HEK293 (cell line): ENCODE measurements at regions not wholly inside any gene's neighbourhood (a gene's known extent, or its start where the extent isn't known, plus 50 kb on each side); places are given as distances from the start of the nearest gene placed in this dataset.

ENCODE experiments used
- PRDM10 ChIP-seq: fragments of 450-650 bp; formaldehyde crosslinking; IDR thresholded peaks from 2 replicates; pipeline ENCODE4 v1.5.1; 2016; ENCODE audit warnings: missing biosample characterization, missing genetic modification characterization
- TCF7L2 ChIP-seq: IDR thresholded peaks from 2 replicates; pipeline ENCODE4 v1.6.1; 2011; ENCODE audit warnings: low read depth, mild to moderate bottlenecking, inconsistent platforms, low read length, moderate library complexity, borderline replicate concordance
- ZFP41 ChIP-seq: fragments of 450-650 bp; formaldehyde crosslinking; IDR thresholded peaks from 2 replicates; pipeline ENCODE4 v1.5.1; 2016; ENCODE audit warnings: missing biosample characterization, missing genetic modification characterization, borderline replicate concordance
- ZNF132 ChIP-seq: fragments of 450-650 bp; formaldehyde crosslinking; IDR thresholded peaks from 2 replicates; pipeline ENCODE4 v1.5.1; 2017; ENCODE audit warnings: missing biosample characterization, missing genetic modification characterization, borderline replicate concordance
- ZNF138 ChIP-seq: fragments of 450-650 bp; formaldehyde crosslinking; IDR thresholded peaks from 2 replicates; pipeline ENCODE4 v1.5.1; 2016; ENCODE audit warnings: missing biosample characterization, missing genetic modification characterization, borderline replicate concordance
- ZNF302 ChIP-seq: fragments of 450-650 bp; formaldehyde crosslinking; IDR thresholded peaks from 2 replicates; pipeline ENCODE4 v1.5.1; 2016; ENCODE audit warnings: missing biosample characterization, missing genetic modification characterization, low read depth
- ZNF350 ChIP-seq: fragments of 450-650 bp; formaldehyde crosslinking; IDR thresholded peaks from 2 replicates; pipeline ENCODE4 v1.5.0; 2017; ENCODE audit warnings: missing biosample characterization, mild to moderate bottlenecking, missing genetic modification characterization
- ZNF426 ChIP-seq: fragments of 450-650 bp; formaldehyde crosslinking; IDR thresholded peaks from 2 replicates; pipeline ENCODE4 v1.5.1; 2017; ENCODE audit warnings: missing biosample characterization, missing genetic modification characterization, mild to moderate bottlenecking, inconsistent platforms, moderate library complexity
- ZNF670 ChIP-seq: fragments of 450-650 bp; formaldehyde crosslinking; IDR thresholded peaks from 2 replicates; pipeline ENCODE4 v1.5.1; 2016; ENCODE audit warnings: missing biosample characterization, missing genetic modification characterization, low read depth
- ZNF768 ChIP-seq: fragments of 450-650 bp; formaldehyde crosslinking; IDR thresholded peaks from 2 replicates; pipeline ENCODE4 v1.5.1; 2018; ENCODE audit warnings: missing biosample characterization, mild to moderate bottlenecking, missing genetic modification characterization
- TF ChIP-seq, protein P1 (sequence below): fragments of 450-650 bp; formaldehyde crosslinking; IDR thresholded peaks from 2 replicates; pipeline ENCODE4 v1.5.1; 2016; ENCODE audit warnings: missing biosample characterization, missing genetic modification characterization
- TF ChIP-seq, protein P2 (sequence below): fragments of 450-650 bp; formaldehyde crosslinking; IDR thresholded peaks from 2 replicates; pipeline ENCODE4 v1.5.1; 2016; ENCODE audit warnings: missing biosample characterization, missing genetic modification characterization
- TF ChIP-seq, protein P3 (sequence below): fragments of 450-650 bp; formaldehyde crosslinking; IDR thresholded peaks from 2 replicates; pipeline ENCODE4 v1.5.1; 2016; ENCODE audit warnings: missing biosample characterization, missing genetic modification characterization

GRCh38 chr14:56357428-56357827 is 222.2 kb upstream of the TMEM260 start:
- TF ChIP-seq ZNF132 (tag by site-specific recombination) (no peak), ZNF302 (tag by site-specific recombination) (no peak), PRDM10 (tag by site-specific recombination) (no peak), ZNF670 (tag by site-specific recombination) (no peak), ZNF350 (no peak), ZNF426 (tag by site-specific recombination) (no peak), ZNF138 (no peak), ZNF768 (tag by site-specific recombination) (no peak), ZFP41 (tag by site-specific recombination) (no peak), TCF7L2 (no peak)
- TF ChIP-seq, protein P1, sequence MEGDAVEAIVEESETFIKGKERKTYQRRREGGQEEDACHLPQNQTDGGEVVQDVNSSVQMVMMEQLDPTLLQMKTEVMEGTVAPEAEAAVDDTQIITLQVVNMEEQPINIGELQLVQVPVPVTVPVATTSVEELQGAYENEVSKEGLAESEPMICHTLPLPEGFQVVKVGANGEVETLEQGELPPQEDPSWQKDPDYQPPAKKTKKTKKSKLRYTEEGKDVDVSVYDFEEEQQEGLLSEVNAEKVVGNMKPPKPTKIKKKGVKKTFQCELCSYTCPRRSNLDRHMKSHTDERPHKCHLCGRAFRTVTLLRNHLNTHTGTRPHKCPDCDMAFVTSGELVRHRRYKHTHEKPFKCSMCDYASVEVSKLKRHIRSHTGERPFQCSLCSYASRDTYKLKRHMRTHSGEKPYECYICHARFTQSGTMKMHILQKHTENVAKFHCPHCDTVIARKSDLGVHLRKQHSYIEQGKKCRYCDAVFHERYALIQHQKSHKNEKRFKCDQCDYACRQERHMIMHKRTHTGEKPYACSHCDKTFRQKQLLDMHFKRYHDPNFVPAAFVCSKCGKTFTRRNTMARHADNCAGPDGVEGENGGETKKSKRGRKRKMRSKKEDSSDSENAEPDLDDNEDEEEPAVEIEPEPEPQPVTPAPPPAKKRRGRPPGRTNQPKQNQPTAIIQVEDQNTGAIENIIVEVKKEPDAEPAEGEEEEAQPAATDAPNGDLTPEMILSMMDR (tag by site-specific recombination), result no peak
- TF ChIP-seq, protein P2, sequence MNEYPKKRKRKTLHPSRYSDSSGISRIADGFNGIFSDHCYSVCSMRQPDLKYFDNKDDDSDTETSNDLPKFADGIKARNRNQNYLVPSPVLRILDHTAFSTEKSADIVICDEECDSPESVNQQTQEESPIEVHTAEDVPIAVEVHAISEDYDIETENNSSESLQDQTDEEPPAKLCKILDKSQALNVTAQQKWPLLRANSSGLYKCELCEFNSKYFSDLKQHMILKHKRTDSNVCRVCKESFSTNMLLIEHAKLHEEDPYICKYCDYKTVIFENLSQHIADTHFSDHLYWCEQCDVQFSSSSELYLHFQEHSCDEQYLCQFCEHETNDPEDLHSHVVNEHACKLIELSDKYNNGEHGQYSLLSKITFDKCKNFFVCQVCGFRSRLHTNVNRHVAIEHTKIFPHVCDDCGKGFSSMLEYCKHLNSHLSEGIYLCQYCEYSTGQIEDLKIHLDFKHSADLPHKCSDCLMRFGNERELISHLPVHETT, result no peak
- TF ChIP-seq, protein P3, sequence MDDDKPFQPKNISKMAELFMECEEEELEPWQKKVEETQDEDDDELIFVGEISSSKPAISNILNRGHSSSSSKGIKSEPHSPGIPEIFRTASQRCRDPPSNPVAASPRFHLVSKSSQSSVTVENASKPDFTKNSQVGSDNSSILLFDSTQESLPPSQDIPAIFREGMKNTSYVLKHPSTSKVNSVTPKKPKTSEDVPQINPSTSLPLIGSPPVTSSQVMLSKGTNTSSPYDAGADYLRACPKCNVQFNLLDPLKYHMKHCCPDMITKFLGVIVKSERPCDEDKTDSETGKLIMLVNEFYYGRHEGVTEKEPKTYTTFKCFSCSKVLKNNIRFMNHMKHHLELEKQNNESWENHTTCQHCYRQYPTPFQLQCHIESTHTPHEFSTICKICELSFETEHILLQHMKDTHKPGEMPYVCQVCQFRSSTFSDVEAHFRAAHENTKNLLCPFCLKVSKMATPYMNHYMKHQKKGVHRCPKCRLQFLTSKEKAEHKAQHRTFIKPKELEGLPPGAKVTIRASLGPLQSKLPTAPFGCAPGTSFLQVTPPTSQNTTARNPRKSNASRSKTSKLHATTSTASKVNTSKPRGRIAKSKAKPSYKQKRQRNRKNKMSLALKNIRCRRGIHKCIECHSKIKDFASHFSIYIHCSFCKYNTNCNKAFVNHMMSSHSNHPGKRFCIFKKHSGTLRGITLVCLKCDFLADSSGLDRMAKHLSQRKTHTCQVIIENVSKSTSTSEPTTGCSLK (tag by site-specific recombination), result no peak
